Heart left ventricle (tissue), 13 donors: ENCODE measurements at regions not wholly inside any gene's neighbourhood (a gene's known extent, or its start where the extent isn't known, plus 50 kb on each side); places are given as distances from the start of the nearest gene placed in this dataset.

Source experiments
- CTCF ChIP-seq, 12 donors: fragments of 200-600 bp; sonication (generic) in 4 of 12; IDR thresholded peaks; one replicate each; pipeline versions ENCODE4 v1.5.0 to v1.8.0; 2018 to 2022; ENCODE audit warnings: antibody characterized with exemption in 12 of 12, mild to moderate bottlenecking in 5 of 12
- POLR2A ChIP-seq, 2 donors: fragments of 450-650 bp; IDR thresholded peaks; one replicate each; pipeline ENCODE4 v1.6.1; 2017; ENCODE audit warnings: antibody characterized with exemption in 2 of 2, mild to moderate bottlenecking in 2 of 2, moderate library complexity in 2 of 2
- donor health status: ischemic (EF 13 %, LVEDD 7.1; RV severe dilation, severe dysfunction).
- donor health status: DM: no; HTN: yes; CAD: no.
- donor health status: DM: no; HTN: no; CAD: no.
- donor health status: ischemic (EF 25% LVEDD 6.9; RV normal size, moderate dysfunction).
- donor health status: ischemic (EF 25% LVEDD 5.7; RV mildly dilated, moderate dysfunction).
- donor health status: ischemic (EF 35%, LVEDD 5.7; RV mildly dilated, moderate dysfunction).
- donor health status: nonischemic (EF 11% LVEDD 7.7; RV severe dilation, severe dysfunction).
- donor health status: DM: yes; HTN: yes; CAD: no.
- donor health status: PGD.
- donor health status: ischemic (EF 29% LVEDD 5.4; RV normal size, mild dysfunction).
- donor health status: nonischemic (EF 23%, LVEDD 6.1; RV moderate dilation, normal function).

DNA sequence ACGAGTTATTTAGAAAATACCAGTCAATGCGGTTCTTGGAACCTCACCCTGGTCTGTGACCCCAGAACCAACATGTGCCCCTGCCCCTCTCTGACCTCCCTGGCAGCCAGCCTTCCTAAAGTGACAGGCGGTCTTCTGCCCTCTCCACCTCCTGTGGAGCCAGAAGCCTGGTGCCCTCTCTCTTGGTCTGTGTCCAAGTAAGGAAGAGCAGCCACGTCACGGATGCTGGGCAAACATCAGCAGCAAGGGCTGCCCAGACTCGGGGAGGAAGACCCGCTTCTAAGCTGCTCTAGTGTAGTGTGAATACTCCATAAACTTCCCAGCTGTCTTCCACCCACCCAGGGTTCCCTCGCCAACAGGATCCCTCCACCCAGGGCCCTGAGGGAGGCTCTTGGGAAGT, 272.4 kb downstream of the BMP7 start:
- TF ChIP-seq CTCF (IDR thresholded peaks at IDR 0.05) (no peak), POLR2A (IDR thresholded peaks at IDR 0.05) (no peak)
